ENCODE measurements at regions not wholly inside any gene's neighbourhood (a gene's known extent, or its start where the extent isn't known, plus 50 kb on each side); places are given as distances from the start of the nearest gene placed in this dataset.

- TF ChIP-seq CTCF (IDR thresholded peaks at IDR 0.05; ENCODE audit: low read depth, low read length) (no peak), EZH2phosphoT487 (IDR thresholded peaks at IDR 0.05; ENCODE audit: low read depth) (no peak)
- peaks cover 36% of the 10 kb centered on the region for H3K4me1 ChIP-seq (ENCODE audit: low read length)
- H3K27ac ChIP-seq (ENCODE audit: low read length) = no peak overlapping the region
- H3K36me3 ChIP-seq (replicated peaks; ENCODE audit: low read depth, low read length) = peaks cover 12% of the 10 kb centered on the region
- H3K9me3 ChIP-seq (ENCODE audit: insufficient read depth, low read length) = no peaks in the 10 kb centered on the region
- no peak overlapping the region for H2AFZ ChIP-seq (ENCODE audit: low read depth, low read length)
- H3K79me2 ChIP-seq (ENCODE audit: low read length) = no peaks in the 10 kb centered on the region
- H4K20me1 ChIP-seq (ENCODE audit: insufficient read depth, low read length) = no peaks in the 10 kb centered on the region
- H3K9ac ChIP-seq (ENCODE audit: low read length) = no peak overlapping the region
- no peak overlapping the region for H3K4me2 ChIP-seq (ENCODE audit: low read length)
- H3K4me3 ChIP-seq (ENCODE audit: low read length) = no peak overlapping the region
- H3K27me3 ChIP-seq (ENCODE audit: low read depth, low read length) = no peaks in the 10 kb centered on the region
Observed at GRCh38 chr14:50013198-50013918, 103.0 kb downstream of the VCPKMT start.

GRCh38 chr14:50013934-50014333 lies 102.4 kb downstream of the VCPKMT start:
- Histone ChIP-seq H3K36me3 (replicated peaks; ENCODE audit: low read depth, low read length) (peaks cover 12% of the 10 kb centered on the region), H3K4me1 (ENCODE audit: low read length) (peaks cover 31% of the 10 kb centered on the region), H3K4me3 (ENCODE audit: low read length) (no peak overlapping the region), H3K79me2 (ENCODE audit: low read length) (no peaks in the 10 kb centered on the region), H4K20me1 (ENCODE audit: insufficient read depth, low read length) (no peaks in the 10 kb centered on the region), H3K9ac (ENCODE audit: low read length) (no peak overlapping the region), H3K27me3 (ENCODE audit: low read depth, low read length) (no peaks in the 10 kb centered on the region), H3K9me3 (ENCODE audit: insufficient read depth, low read length) (no peaks in the 10 kb centered on the region), H3K27ac (ENCODE audit: low read length) (no peak overlapping the region), H3K4me2 (ENCODE audit: low read length) (no peak overlapping the region), H2AFZ (ENCODE audit: low read depth, low read length) (no peak overlapping the region)
- TF ChIP-seq CTCF (IDR thresholded peaks at IDR 0.05; ENCODE audit: low read depth, low read length) (no peak), EZH2phosphoT487 (IDR thresholded peaks at IDR 0.05; ENCODE audit: low read depth) (no peak)

DNA sequence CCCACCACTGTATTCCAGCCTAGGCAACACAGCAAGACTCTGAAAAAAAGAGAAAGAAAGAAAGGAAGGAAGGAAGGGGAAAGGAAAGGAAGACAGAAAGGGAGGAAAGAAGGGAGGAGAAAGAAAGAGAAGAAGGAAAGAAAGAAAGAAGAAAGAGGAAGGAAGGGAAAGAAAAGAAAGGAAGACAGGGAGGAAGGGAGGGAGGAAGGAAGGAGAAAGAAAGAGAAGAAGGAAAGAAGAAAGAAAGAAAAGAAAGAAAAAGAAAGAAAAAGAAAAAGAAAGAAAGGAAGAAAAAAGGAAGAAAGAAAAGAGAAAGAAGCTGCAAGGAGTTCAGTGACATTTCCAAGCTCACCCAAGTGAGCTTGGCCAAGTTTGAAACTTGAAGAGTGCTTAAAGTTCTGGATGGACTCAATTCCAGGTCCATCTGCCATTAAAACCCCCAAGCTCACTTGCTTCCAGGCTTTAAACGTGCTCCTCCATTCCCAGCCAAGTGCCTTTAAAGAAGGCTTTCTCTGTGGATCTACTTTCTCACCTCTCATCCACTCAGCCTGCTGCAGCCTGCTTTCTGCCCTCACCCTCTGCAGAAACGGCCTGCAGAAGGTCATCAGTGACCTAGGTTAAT lies 101.5 kb downstream of the VCPKMT start:
- H3K9ac ChIP-seq (ENCODE audit: low read length) = no peak overlapping the region
- H3K9me3 ChIP-seq (ENCODE audit: insufficient read depth, low read length) = no peaks in the 10 kb centered on the region; the same call in 1 of the 2 replicates
- H3K27ac ChIP-seq (ENCODE audit: low read length) = no peak overlapping the region
- no peaks in the 10 kb centered on the region for H3K27me3 ChIP-seq (ENCODE audit: low read depth, low read length)
- H4K20me1 ChIP-seq (ENCODE audit: insufficient read depth, low read length) = no peaks in the 10 kb centered on the region
- H3K4me3 ChIP-seq (ENCODE audit: low read length) = no peak overlapping the region
- H3K79me2 ChIP-seq (ENCODE audit: low read length) = no peaks in the 10 kb centered on the region
- TF ChIP-seq CTCF (IDR thresholded peaks at IDR 0.05; ENCODE audit: low read depth, low read length) (no peak), EZH2phosphoT487 (IDR thresholded peaks at IDR 0.05; ENCODE audit: low read depth) (no peak)
- peaks cover 26% of the 10 kb centered on the region for H3K4me1 ChIP-seq (ENCODE audit: low read length)
- H3K4me2 ChIP-seq (ENCODE audit: low read length) = no peak overlapping the region
- H3K36me3 ChIP-seq (replicated peaks; ENCODE audit: low read depth, low read length) = peaks cover 22% of the 10 kb centered on the region
- no peak overlapping the region for H2AFZ ChIP-seq (ENCODE audit: low read depth, low read length)

DNA sequence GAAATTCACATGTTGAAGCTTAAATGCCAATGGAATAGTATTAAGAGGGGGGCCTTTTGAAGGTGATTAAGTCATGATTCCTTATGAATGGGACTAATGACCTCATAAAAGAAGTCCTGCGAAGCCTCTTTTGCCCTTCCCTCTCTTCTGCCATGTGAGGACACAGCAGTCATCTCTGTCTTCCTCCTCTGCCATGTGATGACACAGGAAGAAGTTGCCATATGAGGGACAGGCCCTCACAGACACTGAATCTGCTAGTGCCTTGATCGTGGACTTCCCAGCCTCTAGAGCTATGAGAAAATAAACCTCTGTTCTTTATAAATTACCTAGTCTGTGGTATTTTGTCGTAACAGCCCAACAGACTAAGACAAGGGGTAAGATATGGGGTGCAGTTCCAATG lies 100.7 kb downstream of the VCPKMT start:
- Histone ChIP-seq H3K4me3 (ENCODE audit: low read length) (no peak overlapping the region), H3K4me2 (ENCODE audit: low read length) (no peak overlapping the region; the same call in 1 of the 2 replicates), H2AFZ (ENCODE audit: low read depth, low read length) (no peak overlapping the region), H3K9me3 (ENCODE audit: insufficient read depth, low read length) (peaks cover 7% of the 10 kb centered on the region; the same call in 1 of the 2 replicates), H4K20me1 (ENCODE audit: insufficient read depth, low read length) (no peaks in the 10 kb centered on the region), H3K27ac (ENCODE audit: low read length) (no peak overlapping the region), H3K4me1 (ENCODE audit: low read length) (peaks cover 26% of the 10 kb centered on the region), H3K9ac (ENCODE audit: low read length) (no peak overlapping the region), H3K27me3 (ENCODE audit: low read depth, low read length) (no peaks in the 10 kb centered on the region), H3K36me3 (replicated peaks; ENCODE audit: low read depth, low read length) (peaks cover 29% of the 10 kb centered on the region), H3K79me2 (ENCODE audit: low read length) (no peaks in the 10 kb centered on the region)
- TF ChIP-seq CTCF (IDR thresholded peaks at IDR 0.05; ENCODE audit: low read depth, low read length) = no peak
- no peak for TF ChIP-seq EZH2phosphoT487 (IDR thresholded peaks at IDR 0.05; ENCODE audit: low read depth)
